ENCODE measurements at regions not wholly inside any gene's neighbourhood (a gene's known extent, or its start where the extent isn't known, plus 50 kb on each side); places are given as distances from the start of the nearest gene placed in this dataset.
"Not testable (repeated sequence)": the region's sequence is repeated elsewhere in the genome, so short reads cannot be mapped to it uniquely, and the experiment has no call there.

- TF ChIP-seq POLR2A, CTCF (IDR thresholded peaks at IDR 0.05): not testable (repeated sequence)
These were observed 66.5 kb upstream of the CLEC6A start for GRCh38 chr12:8389296-8389695.
